ENCODE measurements at regions not wholly inside any gene's neighbourhood (a gene's known extent, or its start where the extent isn't known, plus 50 kb on each side); places are given as distances from the start of the nearest gene placed in this dataset.

GRCh38 chr12:75589801-75590200, 78.4 kb upstream of the KRR1 start:
- DNase-seq, result no peak

GRCh38 chr12:75587340-75588106, 76.1 kb upstream of the KRR1 start:
- DNase-seq, result no peak

GRCh38 chr12:75585330-75585729, 73.9 kb upstream of the KRR1 start:
- DNase-seq, result no peak

GRCh38 chr12:75583355-75583754, 71.9 kb upstream of the KRR1 start:
- DNase-seq, result no peak

DNA sequence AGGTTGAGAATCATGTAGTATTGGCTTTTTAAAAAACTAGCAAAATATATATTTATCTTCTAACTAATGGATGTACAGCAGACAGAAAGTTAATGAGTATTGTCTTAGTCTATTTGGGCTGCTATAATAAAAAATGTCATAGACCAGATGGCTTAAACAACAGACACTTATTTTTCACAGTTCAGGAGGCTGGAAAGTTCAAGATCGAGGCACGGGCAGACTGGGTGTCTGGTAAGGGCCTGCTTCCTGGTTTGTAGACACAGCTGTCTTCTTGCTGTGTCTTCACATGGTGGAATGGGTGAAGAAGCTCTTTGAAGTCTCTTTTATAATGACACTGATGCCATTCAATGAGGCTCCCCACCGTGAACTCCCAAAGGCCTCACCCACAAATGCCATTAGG, 70.1 kb upstream of the KRR1 start:
- DNase-seq, result no peak

GRCh38 chr12:75579552-75579951, 68.1 kb upstream of the KRR1 start:
- no peak for DNase-seq

GRCh38 chr12:75578546-75578945, 67.1 kb upstream of the KRR1 start:
- DNase-seq, result no peak

GRCh38 chr12:75577812-75578211, 66.4 kb upstream of the KRR1 start:
- no peak for DNase-seq

- DNase-seq, result no peak
Observed at GRCh38 chr12:75571656-75572205, 60.3 kb upstream of the KRR1 start.

GRCh38 chr12:75571204-75571603, 59.8 kb upstream of the KRR1 start:
- DNase-seq, result no peak

DNA sequence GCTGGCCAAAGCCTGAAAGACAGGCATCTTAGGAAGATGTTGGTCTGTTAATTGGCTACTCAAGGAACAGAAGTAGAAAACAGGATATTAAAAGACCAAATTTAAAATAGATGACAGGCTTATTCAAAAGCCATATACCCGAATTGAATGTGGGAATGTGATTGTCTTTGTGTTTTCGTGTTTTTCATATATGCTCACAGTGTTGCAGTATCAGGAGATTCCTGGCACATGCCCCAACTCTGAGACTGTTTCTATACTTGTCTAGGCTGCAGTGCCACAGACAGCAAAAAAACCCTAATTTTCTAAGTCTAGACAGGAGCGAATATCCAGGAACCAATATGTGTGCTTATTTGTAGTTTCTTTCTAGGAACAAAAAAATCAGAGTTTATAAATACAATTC, 57.4 kb upstream of the KRR1 start:
- no peak for DNase-seq

GRCh38 chr12:75568393-75568792, 57.0 kb upstream of the KRR1 start:
- DNase-seq, result no peak

- DNase-seq, result no peak
Observed at GRCh38 chr12:75565795-75566194, 54.4 kb upstream of the KRR1 start.

DNA sequence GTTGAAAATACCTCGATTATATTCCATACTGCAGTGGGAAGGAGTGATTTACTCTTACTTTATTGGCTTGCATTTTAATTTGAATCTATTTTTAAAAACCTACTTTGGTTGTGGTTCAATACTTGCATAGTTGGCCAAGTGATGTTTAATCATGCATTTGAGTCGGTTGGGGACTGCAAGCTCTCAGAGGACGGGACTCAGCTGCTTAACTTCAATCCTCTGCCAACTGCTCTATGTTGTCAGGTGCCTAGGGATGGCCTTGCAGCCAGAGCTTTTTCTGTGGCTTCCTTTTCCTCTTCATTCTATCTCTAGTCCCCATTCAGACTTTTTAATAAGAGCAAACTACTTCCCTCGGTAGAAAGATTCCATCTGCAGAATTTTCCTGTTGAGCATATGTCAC, 53.4 kb upstream of the KRR1 start:
- no peak for DNase-seq

- no peak for DNase-seq
Observed at GRCh38 chr12:75564398-75564797, 53.0 kb upstream of the KRR1 start.

- no peak for DNase-seq
Observed at GRCh38 chr12:75563351-75563750, 51.9 kb upstream of the KRR1 start.

- no peak for DNase-seq
Observed at GRCh38 chr12:75561921-75562320, 50.5 kb upstream of the KRR1 start.
